ENCODE measurements at regions not wholly inside any gene's neighbourhood (a gene's known extent, or its start where the extent isn't known, plus 50 kb on each side); places are given as distances from the start of the nearest gene placed in this dataset.

DNA sequence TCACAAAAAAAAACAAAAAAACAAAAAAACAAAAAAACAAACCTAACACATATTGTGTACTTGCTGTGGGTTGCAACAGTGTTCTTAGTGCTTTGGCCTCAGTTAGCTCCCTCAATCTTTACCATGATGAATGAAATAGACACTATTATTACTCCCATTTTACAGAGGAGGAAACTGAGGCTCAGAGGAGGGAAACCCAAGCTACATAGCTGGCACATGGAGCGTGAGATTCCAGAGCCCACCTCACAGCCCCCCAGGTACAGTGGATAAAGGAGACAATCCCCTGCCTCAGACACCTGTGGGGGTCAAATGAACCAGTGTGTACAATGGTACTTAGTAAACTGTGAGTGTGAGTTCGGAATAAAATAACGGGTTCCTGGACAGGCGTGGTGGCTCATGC is 104.9 kb upstream of the SMAD3 start (continued):
- TF ChIP-seq, protein P1, sequence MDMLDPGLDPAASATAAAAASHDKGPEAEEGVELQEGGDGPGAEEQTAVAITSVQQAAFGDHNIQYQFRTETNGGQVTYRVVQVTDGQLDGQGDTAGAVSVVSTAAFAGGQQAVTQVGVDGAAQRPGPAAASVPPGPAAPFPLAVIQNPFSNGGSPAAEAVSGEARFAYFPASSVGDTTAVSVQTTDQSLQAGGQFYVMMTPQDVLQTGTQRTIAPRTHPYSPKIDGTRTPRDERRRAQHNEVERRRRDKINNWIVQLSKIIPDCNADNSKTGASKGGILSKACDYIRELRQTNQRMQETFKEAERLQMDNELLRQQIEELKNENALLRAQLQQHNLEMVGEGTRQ (IDR thresholded peaks at IDR 0.05; ENCODE audit: low read length) = no peak
- TF ChIP-seq SP1 (IDR thresholded peaks at IDR 0.05; ENCODE audit: low read depth, low read length) = no peak
- TF ChIP-seq POU5F1 (IDR thresholded peaks at IDR 0.05; ENCODE audit: low read depth, low read length) = no peak
- no peak for TF ChIP-seq SIN3A (conservative IDR thresholded peaks at IDR 0.05 in 1 of 2, IDR thresholded peaks at IDR 0.05 in 1 of 2; ENCODE audit: low read depth in 1 of 2, low read length in 2 of 2)
